Panc1 (cell line): ENCODE measurements at regions not wholly inside any gene's neighbourhood (a gene's known extent, or its start where the extent isn't known, plus 50 kb on each side); places are given as distances from the start of the nearest gene placed in this dataset.

ENCODE experiments used
- ATAC-seq: fragments of 200-7000 bp; cut with Tn5 transposase; 2 replicates; pipeline ENCODE4 v1.9.1; 2020; ENCODE audit warnings: mild to moderate bottlenecking, moderate library complexity
- BruUV-seq: library from RNA; stranded (reverse); fragments of 400-500 nt; replicated peaks from 2 replicates; lab custom pipeline; 2021; lab: Mats Ljungman, UMichigan
- CTCF ChIA-PET: fragments of 300-600 bp; sonication (Branson Sonifier 250); formaldehyde crosslinking; loops from one replicate; lab custom pipeline; 2022; ENCODE audit warnings: antibody characterized with exemption; lab: Charles Lee
- POLR2A ChIA-PET: fragments of 300-600 bp; sonication (Branson Sonifier 250); formaldehyde crosslinking; loops from one replicate; lab custom pipeline; 2022; ENCODE audit warnings: antibody characterized with exemption; lab: Charles Lee
- DNase-seq: peaks from one replicate; pipeline ENCODE4 v3.0.0-alpha.2; 2010; ENCODE audit warnings: low read depth, low spot score
- H3K27ac ChIP-seq: 2 replicates; pipeline ENCODE4 v1.5.1; 2011; ENCODE audit warnings: mild to moderate bottlenecking, low read length, inconsistent platforms
- H3K27me3 ChIP-seq: fragments of 200-500 bp; sonication (Bioruptor generic); 2 replicates; pipeline ENCODE4 v1.6.0; 2014; ENCODE audit warnings: low read length, inconsistent platforms; ENCODE audit not compliant: control insufficient read depth, insufficient read depth
- H3K36me3 ChIP-seq: fragments of 200-500 bp; sonication (Bioruptor generic); 2 replicates; pipeline ENCODE4 v1.5.1; 2014; ENCODE audit warnings: inconsistent platforms, mild to moderate bottlenecking, low read length, moderate library complexity; ENCODE audit not compliant: control insufficient read depth, insufficient read depth
- H3K4me1 ChIP-seq: 2 replicates; pipeline ENCODE4 v1.5.1; 2011; ENCODE audit warnings: inconsistent platforms, mild to moderate bottlenecking, low read length, moderate library complexity; ENCODE audit not compliant: control insufficient read depth, insufficient read depth
- H3K4me3 ChIP-seq, 2 experiments: 2 replicates each; pipeline ENCODE4 v1.5.1; 2011 to 2012; ENCODE audit warnings: low read depth in 2 of 2, low read length in 2 of 2, mild to moderate bottlenecking in 2 of 2, inconsistent platforms in 1 of 2, moderate library complexity in 1 of 2
- H3K9me3 ChIP-seq: fragments of 200-500 bp; sonication (Bioruptor generic); 2 replicates; pipeline ENCODE4 v1.5.1; 2014; ENCODE audit warnings: low read depth, mild to moderate bottlenecking, inconsistent platforms, low read length, moderate library complexity; ENCODE audit not compliant: control insufficient read depth, insufficient read depth
- POLR2AphosphoS5 ChIP-seq: IDR thresholded peaks from 2 replicates; pipeline ENCODE4 v1.6.1; 2012; ENCODE audit warnings: mild to moderate bottlenecking, low read depth, low read length, moderate library complexity
- SIN3A ChIP-seq: IDR thresholded peaks from 2 replicates; pipeline ENCODE4 v1.6.1; 2012; ENCODE audit warnings: low read depth, mild to moderate bottlenecking, low read length, moderate library complexity, borderline replicate concordance; ENCODE audit not compliant: insufficient read depth
- TCF7L2 ChIP-seq: IDR thresholded peaks from 2 replicates; pipeline ENCODE4 v1.6.1; 2011; ENCODE audit warnings: mild to moderate bottlenecking, low read depth, low read length, inconsistent platforms
- in situ Hi-C: cut with HindIII; loops from 2 replicates; pipeline ENCODE4 v1.10.0; 2016; ENCODE audit warnings: low sequenced_read_pairs, low pct_unique_long_range_greater_than_20kb
- intact Hi-C: fragments of 100-400 bp; cut with micrococcal nuclease; formaldehyde crosslinking; loops from one replicate; pipeline ENCODE4 v1.10.0; 2022; ENCODE audit not compliant: unreplicated experiment
- TF ChIP-seq, protein P1 (sequence below), 2 experiments: IDR thresholded peaks; 2 replicates each; pipeline ENCODE4 v1.6.1; 2011 to 2012; ENCODE audit warnings: low read depth in 2 of 2, control low read depth in 1 of 2, low read length in 1 of 2, mild to moderate bottlenecking in 1 of 2, moderate library complexity in 1 of 2; ENCODE audit not compliant: insufficient read depth in 1 of 2
- TF ChIP-seq, protein P2 (sequence below): fragments of 450-650 bp; IDR thresholded peaks from 2 replicates; pipeline ENCODE4 v1.5.1; 2017; ENCODE audit warnings: mild to moderate bottlenecking

DNA sequence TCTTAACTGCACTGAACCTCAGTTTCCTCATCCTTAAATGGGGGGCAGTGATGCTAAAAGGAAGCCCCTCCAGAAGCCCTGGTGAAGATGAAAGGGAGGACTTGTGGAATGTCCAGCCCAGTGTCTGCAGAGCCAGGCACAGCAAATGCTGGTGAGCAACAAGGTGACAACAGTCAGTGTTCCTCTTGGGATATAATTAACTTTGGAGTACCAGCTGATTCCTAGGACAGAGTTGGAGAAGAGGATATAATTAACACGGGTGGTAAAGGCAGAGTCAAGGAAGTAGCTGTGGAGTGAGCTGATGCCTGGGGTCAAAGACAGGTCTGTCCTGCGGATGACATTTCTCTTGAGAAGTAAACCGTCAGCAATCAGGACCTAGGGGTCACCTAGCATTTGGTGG, 60.7 kb upstream of the MRPS6 start:
- ChIA-PET POLR2A (no interaction called here), CTCF (no interaction called here)
- ATAC-seq (no peak), DNase-seq (no peak)
- Histone ChIP-seq H3K4me1 (no peaks in the 10 kb centered on the region), H3K36me3 (no peaks in the 10 kb centered on the region), H3K9me3 (peaks cover 3% of the 10 kb centered on the region; the same call in 1 of the 2 replicates), H3K4me3 (no peak overlapping the region), H3K27me3 (no peaks in the 10 kb centered on the region), H3K27ac (no peak overlapping the region)
- in situ Hi-C loops: no loop called here
- TF ChIP-seq POLR2AphosphoS5 (no peak), TCF7L2 (no peak), SIN3A (no peak)
- TF ChIP-seq, protein P1, sequence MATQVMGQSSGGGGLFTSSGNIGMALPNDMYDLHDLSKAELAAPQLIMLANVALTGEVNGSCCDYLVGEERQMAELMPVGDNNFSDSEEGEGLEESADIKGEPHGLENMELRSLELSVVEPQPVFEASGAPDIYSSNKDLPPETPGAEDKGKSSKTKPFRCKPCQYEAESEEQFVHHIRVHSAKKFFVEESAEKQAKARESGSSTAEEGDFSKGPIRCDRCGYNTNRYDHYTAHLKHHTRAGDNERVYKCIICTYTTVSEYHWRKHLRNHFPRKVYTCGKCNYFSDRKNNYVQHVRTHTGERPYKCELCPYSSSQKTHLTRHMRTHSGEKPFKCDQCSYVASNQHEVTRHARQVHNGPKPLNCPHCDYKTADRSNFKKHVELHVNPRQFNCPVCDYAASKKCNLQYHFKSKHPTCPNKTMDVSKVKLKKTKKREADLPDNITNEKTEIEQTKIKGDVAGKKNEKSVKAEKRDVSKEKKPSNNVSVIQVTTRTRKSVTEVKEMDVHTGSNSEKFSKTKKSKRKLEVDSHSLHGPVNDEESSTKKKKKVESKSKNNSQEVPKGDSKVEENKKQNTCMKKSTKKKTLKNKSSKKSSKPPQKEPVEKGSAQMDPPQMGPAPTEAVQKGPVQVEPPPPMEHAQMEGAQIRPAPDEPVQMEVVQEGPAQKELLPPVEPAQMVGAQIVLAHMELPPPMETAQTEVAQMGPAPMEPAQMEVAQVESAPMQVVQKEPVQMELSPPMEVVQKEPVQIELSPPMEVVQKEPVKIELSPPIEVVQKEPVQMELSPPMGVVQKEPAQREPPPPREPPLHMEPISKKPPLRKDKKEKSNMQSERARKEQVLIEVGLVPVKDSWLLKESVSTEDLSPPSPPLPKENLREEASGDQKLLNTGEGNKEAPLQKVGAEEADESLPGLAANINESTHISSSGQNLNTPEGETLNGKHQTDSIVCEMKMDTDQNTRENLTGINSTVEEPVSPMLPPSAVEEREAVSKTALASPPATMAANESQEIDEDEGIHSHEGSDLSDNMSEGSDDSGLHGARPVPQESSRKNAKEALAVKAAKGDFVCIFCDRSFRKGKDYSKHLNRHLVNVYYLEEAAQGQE (IDR thresholded peaks at IDR 0.05; ENCODE audit: insufficient read depth in 1 of 2, low read depth in 2 of 2, low read length in 1 of 2): no peak
- TF ChIP-seq, protein P2, sequence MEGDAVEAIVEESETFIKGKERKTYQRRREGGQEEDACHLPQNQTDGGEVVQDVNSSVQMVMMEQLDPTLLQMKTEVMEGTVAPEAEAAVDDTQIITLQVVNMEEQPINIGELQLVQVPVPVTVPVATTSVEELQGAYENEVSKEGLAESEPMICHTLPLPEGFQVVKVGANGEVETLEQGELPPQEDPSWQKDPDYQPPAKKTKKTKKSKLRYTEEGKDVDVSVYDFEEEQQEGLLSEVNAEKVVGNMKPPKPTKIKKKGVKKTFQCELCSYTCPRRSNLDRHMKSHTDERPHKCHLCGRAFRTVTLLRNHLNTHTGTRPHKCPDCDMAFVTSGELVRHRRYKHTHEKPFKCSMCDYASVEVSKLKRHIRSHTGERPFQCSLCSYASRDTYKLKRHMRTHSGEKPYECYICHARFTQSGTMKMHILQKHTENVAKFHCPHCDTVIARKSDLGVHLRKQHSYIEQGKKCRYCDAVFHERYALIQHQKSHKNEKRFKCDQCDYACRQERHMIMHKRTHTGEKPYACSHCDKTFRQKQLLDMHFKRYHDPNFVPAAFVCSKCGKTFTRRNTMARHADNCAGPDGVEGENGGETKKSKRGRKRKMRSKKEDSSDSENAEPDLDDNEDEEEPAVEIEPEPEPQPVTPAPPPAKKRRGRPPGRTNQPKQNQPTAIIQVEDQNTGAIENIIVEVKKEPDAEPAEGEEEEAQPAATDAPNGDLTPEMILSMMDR: no peak
- BruUV-seq: no TSS peak
- intact Hi-C loops: no loop called here

DNA sequence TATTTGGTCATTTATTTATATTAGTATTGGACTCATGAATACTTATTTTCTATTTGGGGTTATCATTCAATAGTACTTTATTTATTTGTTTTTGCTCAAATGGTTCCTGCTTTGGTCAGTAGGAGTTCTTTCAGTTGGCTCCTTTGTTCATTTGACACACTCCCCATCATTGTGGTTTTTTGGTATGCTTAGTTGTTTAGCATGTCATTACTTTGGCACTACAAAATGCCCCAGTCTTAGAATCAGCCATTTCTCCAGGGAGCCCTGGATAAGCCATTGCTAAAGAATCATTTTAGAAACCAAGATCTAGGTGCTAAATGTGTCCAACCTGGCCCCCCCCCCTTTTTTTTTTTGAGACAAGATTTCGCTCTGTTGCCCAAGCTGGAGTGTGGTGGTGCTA, 61.7 kb upstream of the MRPS6 start:
- no peak overlapping the region for H3K4me3 ChIP-seq
- no TSS peak for BruUV-seq

More for the DNA sequence above, 61.7 kb upstream of the MRPS6 start:
- ATAC-seq (no peak), DNase-seq (no peak)
- in situ Hi-C loops: no loop called here
- Histone ChIP-seq H3K4me1 (no peaks in the 10 kb centered on the region), H3K27me3 (no peaks in the 10 kb centered on the region), H3K9me3 (peaks cover 3% of the 10 kb centered on the region; the same call in 1 of the 2 replicates), H3K36me3 (no peaks in the 10 kb centered on the region), H3K27ac (no peak overlapping the region)
- intact Hi-C loops: no loop called here
- ChIA-PET CTCF (no interaction called here), POLR2A (interaction anchor here (0.7 kb wide), 1 partner anchor 52 kb away, joined by 4 read pairs; no protein-coding TSS in a partner anchor)
- TF ChIP-seq, protein P2: no peak
- TF ChIP-seq SIN3A (no peak), POLR2AphosphoS5 (no peak), TCF7L2 (no peak)
- TF ChIP-seq, protein P1 (IDR thresholded peaks at IDR 0.05; ENCODE audit: insufficient read depth in 1 of 2, low read depth in 2 of 2, low read length in 1 of 2): no peak
